ENCODE measurements at regions not wholly inside any gene's neighbourhood (a gene's known extent, or its start where the extent isn't known, plus 50 kb on each side); places are given as distances from the start of the nearest gene placed in this dataset.

- H2BK15ac ChIP-seq (ENCODE audit: low read depth, low read length): no peak overlapping the region
- no peak overlapping the region for H3K4ac ChIP-seq (ENCODE audit: low read depth, low read length)
- H2BK120ac ChIP-seq (ENCODE audit: low read depth, low read length): no peak overlapping the region
- no peak overlapping the region for H2AK9ac ChIP-seq (replicated peaks; ENCODE audit: low read depth, low read length, poor library complexity)
- no peak overlapping the region for H2BK20ac ChIP-seq (ENCODE audit: low read depth, low read length)
- H3K27me3 ChIP-seq (ENCODE audit: control insufficient read depth, insufficient read depth, low read length): no peaks in the 10 kb centered on the region
- no peak overlapping the region for H2BK5ac ChIP-seq (ENCODE audit: low read depth, low read length, poor library complexity, severe bottlenecking)
- H4K91ac ChIP-seq (ENCODE audit: insufficient read depth, low read depth, low read length): no peak overlapping the region
- H3K4me2 ChIP-seq (ENCODE audit: low read depth, low read length): no peak overlapping the region
- no peak overlapping the region for H4K8ac ChIP-seq (ENCODE audit: low read depth in 2 of 2, low read length in 2 of 2)
- TF ChIP-seq, protein P1, sequence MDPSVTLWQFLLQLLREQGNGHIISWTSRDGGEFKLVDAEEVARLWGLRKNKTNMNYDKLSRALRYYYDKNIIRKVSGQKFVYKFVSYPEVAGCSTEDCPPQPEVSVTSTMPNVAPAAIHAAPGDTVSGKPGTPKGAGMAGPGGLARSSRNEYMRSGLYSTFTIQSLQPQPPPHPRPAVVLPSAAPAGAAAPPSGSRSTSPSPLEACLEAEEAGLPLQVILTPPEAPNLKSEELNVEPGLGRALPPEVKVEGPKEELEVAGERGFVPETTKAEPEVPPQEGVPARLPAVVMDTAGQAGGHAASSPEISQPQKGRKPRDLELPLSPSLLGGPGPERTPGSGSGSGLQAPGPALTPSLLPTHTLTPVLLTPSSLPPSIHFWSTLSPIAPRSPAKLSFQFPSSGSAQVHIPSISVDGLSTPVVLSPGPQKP (IDR thresholded peaks at IDR 0.05; ENCODE audit: borderline replicate concordance, low read depth, low read length): no peak
- TF ChIP-seq NFE2L2 (IDR thresholded peaks at IDR 0.05; ENCODE audit: low read depth, low read length) (no peak), SMC3 (IDR thresholded peaks at IDR 0.05; ENCODE audit: low read depth, low read length) (no peak), CTCF (conservative IDR thresholded peaks at IDR 0.05; ENCODE audit: low read depth, low read length) (no peak), MXI1 (IDR thresholded peaks at IDR 0.05; ENCODE audit: borderline replicate concordance, low read depth, low read length) (no peak), MAZ (IDR thresholded peaks at IDR 0.05; ENCODE audit: borderline replicate concordance, low read depth, low read length) (no peak), CEBPB (IDR thresholded peaks at IDR 0.05; ENCODE audit: low read depth, low read length) (no peak), MAFK (IDR thresholded peaks at IDR 0.05; ENCODE audit: low read depth, low read length) (no peak), RCOR1 (IDR thresholded peaks at IDR 0.05; ENCODE audit: insufficient replicate concordance, low read length) (no peak), FOS (IDR thresholded peaks at IDR 0.05; ENCODE audit: low read depth, low read length) (no peak), RAD21 (IDR thresholded peaks at IDR 0.05; ENCODE audit: low read length) (no peak)
- H3K18ac ChIP-seq (ENCODE audit: low read depth, low read length): no peak overlapping the region
- H3K4me3 ChIP-seq (ENCODE audit: insufficient read depth, low read depth, low read length): no peak overlapping the region
- H3K4me1 ChIP-seq (ENCODE audit: control insufficient read depth, insufficient read depth, low read length): no peaks in the 10 kb centered on the region
- no peaks in the 10 kb centered on the region for H3K36me3 ChIP-seq (ENCODE audit: control insufficient read depth, insufficient read depth, low read length)
- no peak overlapping the region for H3K56ac ChIP-seq (ENCODE audit: extremely low read depth, insufficient read depth, low read length)
- ChIA-PET POLR2A (ENCODE audit: unreplicated experiment) (no interaction called here), CTCF (no interaction called here)
- no peaks in the 10 kb centered on the region for H4K20me1 ChIP-seq (ENCODE audit: insufficient read depth, low read length)
- DNase-seq: no peak
- no peak overlapping the region for H2AK5ac ChIP-seq (ENCODE audit: low read depth, low read length)
- no CpG with 5 or more reads among the region's 3 CpGs for WGBS, 2 experiments (ENCODE audit: extremely low coverage in 2 of 2, insufficient read length in 1 of 2)
- in situ Hi-C loops (cut with MboI; ENCODE audit: low sequenced_read_pairs) (no loop called here), dilution Hi-C loops (cut with HindIII; ENCODE audit: low sequenced_read_pairs, unreplicated experiment) (no loop called here), intact Hi-C loops (cut with micrococcal nuclease) (no loop called here)
- no peak overlapping the region for H4K5ac ChIP-seq (ENCODE audit: low read depth, low read length)
- BruUV-seq (replicated peaks): no TSS peak
- no peak for ATAC-seq (ENCODE audit: low read depth)
- H3K23ac ChIP-seq (ENCODE audit: low read depth, low read length): no peak overlapping the region
- H3K9me3 ChIP-seq (ENCODE audit: control insufficient read depth, insufficient read depth, low read length): no peaks in the 10 kb centered on the region
- H3K79me1 ChIP-seq (ENCODE audit: low read depth in 1 of 2, low read length in 2 of 2): no peaks in the 10 kb centered on the region
- no peak overlapping the region for H3K27ac ChIP-seq (ENCODE audit: insufficient read depth, low read length)
- no peak overlapping the region for H3K14ac ChIP-seq (replicated peaks; ENCODE audit: low read depth, low read length)
- H2AFZ ChIP-seq (replicated peaks; ENCODE audit: low read length, poor library complexity): no peak overlapping the region
- no peak overlapping the region for H3K9ac ChIP-seq (ENCODE audit: low read depth, low read length)
- no peaks in the 10 kb centered on the region for H3K9me1 ChIP-seq (ENCODE audit: insufficient read depth, low read length)
Observed at GRCh38 chr12:20134652-20135051, 233.7 kb upstream of the PDE3A start.
